HL-60 (cell line): ENCODE measurements at regions not wholly inside any gene's neighbourhood (a gene's known extent, or its start where the extent isn't known, plus 50 kb on each side); places are given as distances from the start of the nearest gene placed in this dataset.

ENCODE experiments used
- POLR2AphosphoS5 ChIP-seq: IDR thresholded peaks from 2 replicates; pipeline ENCODE4 v1.6.1; 2012; ENCODE audit warnings: low read depth
- TF ChIP-seq, protein P1 (sequence below): IDR thresholded peaks from one replicate; pipeline ENCODE4 v1.5.1; 2011; ENCODE audit warnings: low read length, control low read depth, inconsistent platforms; ENCODE audit not compliant: insufficient read depth

DNA sequence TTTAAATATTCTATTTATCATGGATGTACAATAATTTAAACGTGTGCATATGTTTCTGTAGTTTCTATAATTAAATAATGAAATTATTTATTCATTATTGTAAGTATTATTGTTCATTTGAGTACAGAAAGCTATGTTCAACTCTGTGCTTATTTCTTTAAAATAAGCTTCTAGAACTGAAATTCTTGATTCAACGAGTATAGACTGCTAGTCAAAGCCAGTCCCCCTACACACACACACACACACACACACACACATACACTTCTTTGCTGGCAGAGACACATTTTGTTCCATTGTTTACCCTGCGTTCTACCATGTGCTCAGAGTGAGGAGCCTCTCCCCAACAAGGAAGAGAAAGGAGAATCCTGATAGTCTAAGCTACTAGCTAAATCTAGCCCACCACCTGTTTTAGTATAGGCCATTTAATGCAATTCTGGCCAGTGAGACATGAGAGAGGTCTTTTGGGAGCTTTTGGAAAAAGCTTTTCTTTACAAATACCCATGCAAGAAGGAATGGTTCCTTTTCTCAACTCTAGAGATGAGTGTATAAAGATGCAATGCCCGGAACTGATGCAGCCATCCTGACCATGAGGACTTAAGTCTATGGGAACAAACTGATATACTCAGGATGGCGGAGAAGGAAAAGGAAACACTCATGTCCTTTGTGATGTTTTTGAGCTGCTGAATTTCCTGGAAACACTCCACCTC, 161.4 kb downstream of the NDUFA12 start:
- TF ChIP-seq, protein P1, sequence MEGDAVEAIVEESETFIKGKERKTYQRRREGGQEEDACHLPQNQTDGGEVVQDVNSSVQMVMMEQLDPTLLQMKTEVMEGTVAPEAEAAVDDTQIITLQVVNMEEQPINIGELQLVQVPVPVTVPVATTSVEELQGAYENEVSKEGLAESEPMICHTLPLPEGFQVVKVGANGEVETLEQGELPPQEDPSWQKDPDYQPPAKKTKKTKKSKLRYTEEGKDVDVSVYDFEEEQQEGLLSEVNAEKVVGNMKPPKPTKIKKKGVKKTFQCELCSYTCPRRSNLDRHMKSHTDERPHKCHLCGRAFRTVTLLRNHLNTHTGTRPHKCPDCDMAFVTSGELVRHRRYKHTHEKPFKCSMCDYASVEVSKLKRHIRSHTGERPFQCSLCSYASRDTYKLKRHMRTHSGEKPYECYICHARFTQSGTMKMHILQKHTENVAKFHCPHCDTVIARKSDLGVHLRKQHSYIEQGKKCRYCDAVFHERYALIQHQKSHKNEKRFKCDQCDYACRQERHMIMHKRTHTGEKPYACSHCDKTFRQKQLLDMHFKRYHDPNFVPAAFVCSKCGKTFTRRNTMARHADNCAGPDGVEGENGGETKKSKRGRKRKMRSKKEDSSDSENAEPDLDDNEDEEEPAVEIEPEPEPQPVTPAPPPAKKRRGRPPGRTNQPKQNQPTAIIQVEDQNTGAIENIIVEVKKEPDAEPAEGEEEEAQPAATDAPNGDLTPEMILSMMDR: no peak
- TF ChIP-seq POLR2AphosphoS5: no peak
